ENCODE measurements at regions not wholly inside any gene's neighbourhood (a gene's known extent, or its start where the extent isn't known, plus 50 kb on each side); places are given as distances from the start of the nearest gene placed in this dataset.

GRCh38 chr21:14877581-14878228, 187.1 kb downstream of the NRIP1 start:
- no peak for DNase-seq (ENCODE audit: low read depth, low spot score)
- H3K9me1 ChIP-seq (ENCODE audit: control insufficient read depth, extremely low read depth, insufficient read depth, low read length), result no peaks in the 10 kb centered on the region
- peaks cover 25% of the 10 kb centered on the region for H3K4me1 ChIP-seq (ENCODE audit: control insufficient read depth, extremely low read depth, insufficient read depth, low read length)
- dilution Hi-C loops (cut with MboI; ENCODE audit: extremely low pct_ligation_motif_present, low sequenced_read_pairs), result no loop called here
- no peaks in the 10 kb centered on the region for H3K79me2 ChIP-seq (ENCODE audit: control insufficient read depth, insufficient read depth, low read length)
- H3K4me2 ChIP-seq (ENCODE audit: control insufficient read depth, extremely low read depth, insufficient read depth, low read depth, low read length), result no peak overlapping the region
- no peaks in the 10 kb centered on the region for H3K27me3 ChIP-seq (ENCODE audit: control insufficient read depth, extremely low read depth, insufficient read depth, low read length)
- no peaks in the 10 kb centered on the region for H4K20me1 ChIP-seq (ENCODE audit: control insufficient read depth, extremely low read depth, insufficient read depth, low read length)
- TF ChIP-seq CTCF (optimal IDR thresholded peaks at IDR 0.05 in 1 of 3, IDR thresholded peaks at IDR 0.05 in 1 of 3, conservative IDR thresholded peaks at IDR 0.05 in 1 of 3; ENCODE audit: extremely low read depth in 1 of 3, insufficient read depth in 2 of 3, low read length in 3 of 3) (no peak), EZH2 (IDR thresholded peaks at IDR 0.05; ENCODE audit: low read length) (no peak)
- H3K9ac ChIP-seq (ENCODE audit: control insufficient read depth, extremely low read depth, insufficient read depth, low read length), result no peak overlapping the region
- no peaks in the 10 kb centered on the region for H3K36me3 ChIP-seq (ENCODE audit: control insufficient read depth in 2 of 2, extremely low read depth in 1 of 2, insufficient read depth in 2 of 2, low read length in 2 of 2)
- no peak overlapping the region for H2AFZ ChIP-seq (ENCODE audit: control insufficient read depth, low read length)
- no peak overlapping the region for H3K4me3 ChIP-seq (ENCODE audit: control insufficient read depth in 2 of 3, extremely low read depth in 1 of 3, insufficient read depth in 2 of 3, low read depth in 1 of 3, low read length in 3 of 3)
- no peak for FAIRE-seq
- H3K9me3 ChIP-seq (ENCODE audit: control insufficient read depth, low read depth, low read length), result no peaks in the 10 kb centered on the region
- no peak overlapping the region for H3K27ac ChIP-seq (ENCODE audit: control insufficient read depth, insufficient read depth, low read length)

- Histone ChIP-seq H2AFZ (ENCODE audit: control insufficient read depth, low read length) (no peak overlapping the region), H3K4me2 (ENCODE audit: control insufficient read depth, extremely low read depth, insufficient read depth, low read depth, low read length) (no peak overlapping the region), H3K9me1 (ENCODE audit: control insufficient read depth, extremely low read depth, insufficient read depth, low read length) (no peaks in the 10 kb centered on the region), H3K9me3 (ENCODE audit: control insufficient read depth, low read depth, low read length) (no peaks in the 10 kb centered on the region), H4K20me1 (ENCODE audit: control insufficient read depth, extremely low read depth, insufficient read depth, low read length) (no peaks in the 10 kb centered on the region), H3K9ac (ENCODE audit: control insufficient read depth, extremely low read depth, insufficient read depth, low read length) (no peak overlapping the region), H3K36me3 (ENCODE audit: control insufficient read depth in 2 of 2, extremely low read depth in 1 of 2, insufficient read depth in 2 of 2, low read length in 2 of 2) (no peaks in the 10 kb centered on the region), H3K4me1 (ENCODE audit: control insufficient read depth, extremely low read depth, insufficient read depth, low read length) (peaks cover 25% of the 10 kb centered on the region), H3K79me2 (ENCODE audit: control insufficient read depth, insufficient read depth, low read length) (no peaks in the 10 kb centered on the region), H3K4me3 (ENCODE audit: control insufficient read depth in 2 of 3, extremely low read depth in 1 of 3, insufficient read depth in 2 of 3, low read depth in 1 of 3, low read length in 3 of 3) (no peak overlapping the region), H3K27me3 (ENCODE audit: control insufficient read depth, extremely low read depth, insufficient read depth, low read length) (no peaks in the 10 kb centered on the region), H3K27ac (ENCODE audit: control insufficient read depth, insufficient read depth, low read length) (no peak overlapping the region)
- TF ChIP-seq CTCF (optimal IDR thresholded peaks at IDR 0.05 in 1 of 3, IDR thresholded peaks at IDR 0.05 in 1 of 3, conservative IDR thresholded peaks at IDR 0.05 in 1 of 3; ENCODE audit: extremely low read depth in 1 of 3, insufficient read depth in 2 of 3, low read length in 3 of 3) (no peak), EZH2 (IDR thresholded peaks at IDR 0.05; ENCODE audit: low read length) (no peak)
- no peak for DNase-seq (ENCODE audit: low read depth, low spot score)
- no peak for FAIRE-seq
- dilution Hi-C loops (cut with MboI; ENCODE audit: extremely low pct_ligation_motif_present, low sequenced_read_pairs), result no loop called here
Observed at GRCh38 chr21:14876524-14876840, 188.3 kb downstream of the NRIP1 start.
